Prostate gland (tissue), 2 donors: ENCODE measurements at regions not wholly inside any gene's neighbourhood (a gene's known extent, or its start where the extent isn't known, plus 50 kb on each side); places are given as distances from the start of the nearest gene placed in this dataset.

Experiments used
- DNase-seq: peaks from one replicate; pipeline ENCODE4 v3.0.0-alpha.2; 2019; ENCODE audit warnings: low spot score
- H3K27ac ChIP-seq, 2 donors: fragments of 200-600 bp; sonication (generic); 2 replicates each; pipeline ENCODE4 v1.5.1; 2017 to 2019
- H3K27me3 ChIP-seq: fragments of 200-600 bp; sonication (generic); replicated peaks from 2 replicates; pipeline ENCODE4 v1.5.1; 2019; ENCODE audit not compliant: insufficient read depth
- H3K36me3 ChIP-seq, 2 donors: fragments of 200-600 bp; sonication (generic); 1 replicate in 1 of 2; 2 replicates in 1 of 2; pipeline versions ENCODE4 v1.5.1 to v1.8.1; 2017 to 2019
- H3K4me1 ChIP-seq: fragments of 200-600 bp; sonication (generic); replicated peaks from 2 replicates; pipeline ENCODE4 v1.5.1; 2019
- H3K4me3 ChIP-seq, 2 donors: fragments of 200-600 bp; sonication (generic); 2 replicates each; pipeline ENCODE4 v1.5.1; 2017 to 2019
- H3K9me3 ChIP-seq: fragments of 200-600 bp; sonication (generic); 2 replicates; pipeline ENCODE4 v1.5.1; 2017
- CTCF ChIP-seq, 4 experiments: fragments of 200-600 bp in 2 of 4; fragments of 450-650 bp in 2 of 4; sonication (generic) in 2 of 4; IDR thresholded peaks; 1 replicate in 3 of 4; 2 replicates in 1 of 4; pipeline ENCODE4 v1.5.1; 2016 to 2019; ENCODE audit warnings: antibody characterized with exemption in 4 of 4, mild to moderate bottlenecking in 2 of 4, moderate library complexity in 2 of 4
- POLR2A ChIP-seq: fragments of 450-650 bp; IDR thresholded peaks from one replicate; pipeline ENCODE4 v1.6.1; 2016; ENCODE audit warnings: antibody characterized with exemption, mild to moderate bottlenecking
- POLR2AphosphoS5 ChIP-seq: sonication (generic); formaldehyde crosslinking; IDR thresholded peaks from one replicate; pipeline ENCODE4 v1.6.1; 2017; ENCODE audit warnings: antibody characterized with exemption
- WGBS: methylation state at CpG from one replicate; pipeline ENCODE4 v1.1.5; 2018; 5-methylcytosine and 5-hydroxymethylcytosine counted together
- intact Hi-C: fragments of 100-400 bp; cut with DNase I; formaldehyde crosslinking; loops from one replicate; pipeline ENCODE4 v1.14.2; 2022

GRCh38 chr1:82171955-82172354 lies 371.2 kb downstream of the ADGRL2 start:
- intact Hi-C loops, result no loop called here
- Histone ChIP-seq H3K36me3 (no peaks in the 10 kb centered on the region), H3K4me1 (no peaks in the 10 kb centered on the region), H3K4me3 (no peak overlapping the region), H3K27ac (no peak overlapping the region), H3K27me3 (no peaks in the 10 kb centered on the region), H3K9me3 (no peaks in the 10 kb centered on the region)
- WGBS, result 82% methylated on average over 2 of the region's 2 CpGs
- TF ChIP-seq POLR2A (no peak), CTCF (IDR thresholded peaks at IDR 0.05) (no peak), POLR2AphosphoS5 (no peak)
- no peak for DNase-seq

- intact Hi-C loops, result no loop called here
- Histone ChIP-seq H3K36me3 (no peaks in the 10 kb centered on the region), H3K4me3 (no peak overlapping the region), H3K4me1 (no peaks in the 10 kb centered on the region), H3K27ac (no peak overlapping the region), H3K27me3 (no peaks in the 10 kb centered on the region), H3K9me3 (no peaks in the 10 kb centered on the region)
- TF ChIP-seq POLR2AphosphoS5 (no peak), POLR2A (no peak), CTCF (IDR thresholded peaks at IDR 0.05) (no peak)
- no peak for DNase-seq
- 86% methylated on average over 3 of the region's 3 CpGs for WGBS
Observed at GRCh38 chr1:82168482-82168881, 367.7 kb downstream of the ADGRL2 start.

- Histone ChIP-seq H3K36me3 (no peaks in the 10 kb centered on the region), H3K27me3 (no peaks in the 10 kb centered on the region), H3K4me3 (no peak overlapping the region), H3K9me3 (no peaks in the 10 kb centered on the region), H3K4me1 (no peaks in the 10 kb centered on the region), H3K27ac (no peak overlapping the region)
- TF ChIP-seq POLR2AphosphoS5 (no peak), CTCF (IDR thresholded peaks at IDR 0.05) (no peak), POLR2A (no peak)
- WGBS, result 89% methylated on average over 3 of the region's 3 CpGs
- DNase-seq, result no peak
- intact Hi-C loops, result no loop called here
Observed at GRCh38 chr1:82165304-82165703, 364.6 kb downstream of the ADGRL2 start.

GRCh38 chr1:82162486-82163420 lies 362.0 kb downstream of the ADGRL2 start:
- 60% methylated on average over 7 of the region's 7 CpGs for WGBS
- intact Hi-C loops, result no loop called here
- Histone ChIP-seq H3K36me3 (no peaks in the 10 kb centered on the region), H3K9me3 (no peaks in the 10 kb centered on the region), H3K27me3 (no peaks in the 10 kb centered on the region), H3K4me3 (no peak overlapping the region), H3K27ac (no peak overlapping the region), H3K4me1 (no peaks in the 10 kb centered on the region)
- no peak for DNase-seq
- no peak for TF ChIP-seq POLR2A
- no peak for TF ChIP-seq CTCF (IDR thresholded peaks at IDR 0.05)
- TF ChIP-seq POLR2AphosphoS5, result no peak

GRCh38 chr1:82161700-82162141 lies 361.0 kb downstream of the ADGRL2 start:
- Histone ChIP-seq H3K4me3 (peak overlapping the region in 1 of 2 donors; percentile 15), H3K27ac (no peak overlapping the region)
- under 1% methylated on average over 10 of the region's 10 CpGs for WGBS

More at GRCh38 chr1:82161700-82162141, 361.0 kb downstream of the ADGRL2 start:
- no peaks in the 10 kb centered on the region for H3K4me1 ChIP-seq
- peak; percentile 56 for DNase-seq
- no peak for TF ChIP-seq POLR2A
- TF ChIP-seq POLR2AphosphoS5, result peak; percentile 41
- H3K27me3 ChIP-seq, result no peaks in the 10 kb centered on the region
- H3K36me3 ChIP-seq, result no peaks in the 10 kb centered on the region
- no peaks in the 10 kb centered on the region for H3K9me3 ChIP-seq
- intact Hi-C loops, result no loop called here
